HG02981 (cell line): ENCODE measurements at regions not wholly inside any gene's neighbourhood (a gene's known extent, or its start where the extent isn't known, plus 50 kb on each side); places are given as distances from the start of the nearest gene placed in this dataset.
A peak's percentile ranks its signal among the peaks of the same experiment; 100 is the strongest.

Source experiments
- ATAC-seq: cut with Tn5 transposase; IDR thresholded peaks from one replicate; pipeline ENCODE4 v1.9.1; 2021; ENCODE audit warnings: mild to moderate bottlenecking, moderate library complexity; ENCODE audit not compliant: unreplicated experiment

DNA sequence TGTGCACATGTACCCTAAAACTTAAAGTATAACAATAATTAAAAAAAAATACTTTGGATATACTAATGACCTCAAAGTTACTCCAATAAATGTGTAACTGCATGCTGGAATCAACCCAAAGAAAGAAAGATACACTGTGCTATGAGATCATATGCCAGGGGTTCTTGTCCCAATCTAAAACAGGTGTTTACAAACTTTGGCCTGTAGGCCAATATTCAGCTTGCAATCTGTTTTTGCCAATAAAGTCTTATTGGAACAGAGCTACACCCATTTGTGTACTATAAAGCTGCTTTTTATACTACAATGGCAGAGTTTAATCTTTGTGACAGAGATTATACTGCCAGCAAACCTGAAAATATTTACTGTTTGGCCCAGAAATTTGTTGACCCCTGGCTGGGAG lies 138.8 kb upstream of the AFF2 start:
- no peak for ATAC-seq

DNA sequence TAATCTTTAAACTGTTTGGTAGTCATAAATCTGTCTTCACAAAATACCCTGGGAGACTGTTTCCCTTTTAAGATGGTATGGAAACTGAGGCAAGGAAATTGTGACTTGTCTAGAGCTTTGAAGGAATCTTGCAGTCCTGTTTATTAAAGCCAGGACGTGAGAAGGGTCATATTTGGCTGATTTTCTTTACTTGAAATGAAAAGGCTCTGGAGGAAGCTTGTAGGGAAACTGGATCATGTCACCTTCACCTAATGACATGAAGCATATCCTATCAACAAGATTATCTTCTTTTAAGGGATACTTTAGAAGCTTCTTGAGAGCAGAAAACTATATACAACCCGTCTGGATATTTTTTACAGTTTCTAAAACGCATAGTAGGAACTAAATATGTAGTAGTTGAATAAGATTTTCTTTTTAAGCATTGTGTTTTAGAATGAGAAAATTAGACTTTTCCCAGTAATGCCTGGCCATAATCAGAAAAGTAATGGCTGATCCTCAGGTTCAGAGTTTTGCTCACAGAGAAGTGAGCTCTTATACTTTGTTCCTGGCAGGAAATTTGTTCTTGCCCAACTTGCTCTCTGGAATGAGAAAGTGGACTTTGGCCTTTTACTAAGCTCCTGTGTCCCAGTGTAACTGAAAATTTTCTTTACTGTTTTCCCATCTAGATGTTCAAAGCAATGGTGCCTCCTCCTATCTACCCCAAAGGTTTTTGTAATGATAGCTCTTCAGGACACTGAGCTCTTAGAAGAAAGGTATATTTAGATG lies 136.8 kb upstream of the AFF2 start:
- ATAC-seq = no peak

DNA sequence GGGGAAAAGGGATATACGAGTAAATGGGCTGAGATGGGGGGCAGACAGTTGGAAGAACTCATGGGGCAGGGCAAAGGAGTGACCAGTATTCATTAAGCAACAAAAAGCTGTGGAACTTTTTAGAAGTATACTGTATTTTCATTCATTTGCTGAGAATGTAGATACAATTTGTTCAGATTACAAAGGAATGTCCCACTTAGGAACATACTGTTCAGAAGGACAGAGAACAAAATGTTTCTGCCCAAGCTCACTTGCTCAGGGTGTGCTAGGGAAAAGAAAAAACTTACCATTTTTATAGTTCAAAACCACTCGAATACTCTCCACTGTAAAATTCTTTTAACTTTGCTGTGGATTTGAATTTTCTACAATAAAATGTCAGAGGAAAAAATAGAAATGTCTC lies 135.2 kb upstream of the AFF2 start:
- ATAC-seq = no peak

DNA sequence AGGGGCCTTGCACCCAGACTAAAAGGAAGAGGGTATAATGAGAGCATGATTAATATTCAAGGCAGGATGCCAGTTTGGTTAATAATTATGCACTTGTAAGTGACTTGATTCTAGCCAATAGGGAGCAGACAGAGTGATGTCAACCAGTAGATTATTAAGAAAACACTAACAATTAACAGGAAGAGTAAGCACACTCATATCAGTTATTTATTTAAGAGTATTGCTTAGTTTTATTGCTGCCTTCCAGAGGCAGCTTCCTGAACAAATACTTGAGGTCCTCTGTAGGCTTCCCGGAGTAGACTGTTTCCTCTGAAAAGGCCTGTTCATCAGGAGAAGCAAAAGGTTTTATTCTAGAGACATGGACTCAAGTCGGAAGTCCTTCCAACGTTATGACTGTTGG lies 129.1 kb upstream of the AFF2 start:
- ATAC-seq = no peak

DNA sequence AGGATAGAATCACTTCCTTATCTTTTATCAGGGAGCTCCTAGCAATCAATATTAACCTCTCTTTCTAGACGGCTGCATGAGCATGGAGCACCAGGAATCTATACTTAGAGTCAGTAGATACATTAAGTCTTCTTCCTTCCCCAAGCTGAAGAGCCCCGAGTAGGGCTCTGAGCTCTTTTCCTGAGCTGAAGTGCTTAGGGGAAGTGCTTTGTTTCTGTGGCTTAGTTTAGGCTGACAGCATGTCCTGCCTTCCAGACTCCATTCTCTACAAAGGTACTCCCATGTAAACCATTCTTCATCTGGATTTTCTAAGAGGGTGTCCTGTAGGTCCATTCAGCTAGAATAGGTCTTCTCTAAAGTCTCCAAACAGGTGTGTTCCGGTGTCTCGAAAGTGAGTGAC lies 127.5 kb upstream of the AFF2 start:
- ATAC-seq = no peak

DNA sequence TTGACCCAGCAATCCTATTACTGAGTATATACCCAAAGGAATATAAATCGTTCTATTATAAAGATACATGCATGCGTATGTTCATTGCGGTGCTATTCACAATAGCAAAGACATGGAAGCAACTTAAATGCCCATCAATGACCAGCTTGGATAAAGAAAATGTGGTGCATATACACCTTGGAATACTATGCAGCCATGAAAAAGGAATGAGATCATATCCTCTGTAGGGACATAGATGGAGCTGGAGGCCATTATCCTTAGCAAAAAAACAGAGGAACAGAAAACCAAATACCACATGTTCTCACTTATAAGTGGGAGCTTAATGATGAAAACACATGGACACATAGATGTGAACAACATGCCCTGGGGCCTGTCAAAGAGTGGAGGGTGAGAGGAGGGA lies 124.1 kb upstream of the AFF2 start:
- ATAC-seq = no peak

DNA sequence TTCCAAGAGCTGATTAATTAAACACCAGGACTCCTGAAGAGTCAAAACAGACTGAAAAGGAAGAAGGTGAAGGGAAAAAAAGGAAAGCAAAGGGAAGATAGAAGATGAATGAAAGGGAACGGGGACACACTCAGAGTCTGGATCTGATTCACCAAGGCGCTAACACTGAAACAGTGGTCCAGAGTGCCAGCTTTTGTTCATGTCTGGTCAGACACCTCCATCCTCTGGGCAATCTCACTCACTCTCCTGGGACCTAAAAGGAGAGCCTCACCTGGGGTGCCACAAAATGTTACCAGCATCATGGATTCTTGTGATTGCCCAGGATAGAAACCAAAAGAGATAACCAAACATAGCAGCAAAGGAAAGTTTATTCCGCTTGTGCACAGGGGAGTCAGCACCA lies 120.3 kb upstream of the AFF2 start:
- ATAC-seq = no peak

DNA sequence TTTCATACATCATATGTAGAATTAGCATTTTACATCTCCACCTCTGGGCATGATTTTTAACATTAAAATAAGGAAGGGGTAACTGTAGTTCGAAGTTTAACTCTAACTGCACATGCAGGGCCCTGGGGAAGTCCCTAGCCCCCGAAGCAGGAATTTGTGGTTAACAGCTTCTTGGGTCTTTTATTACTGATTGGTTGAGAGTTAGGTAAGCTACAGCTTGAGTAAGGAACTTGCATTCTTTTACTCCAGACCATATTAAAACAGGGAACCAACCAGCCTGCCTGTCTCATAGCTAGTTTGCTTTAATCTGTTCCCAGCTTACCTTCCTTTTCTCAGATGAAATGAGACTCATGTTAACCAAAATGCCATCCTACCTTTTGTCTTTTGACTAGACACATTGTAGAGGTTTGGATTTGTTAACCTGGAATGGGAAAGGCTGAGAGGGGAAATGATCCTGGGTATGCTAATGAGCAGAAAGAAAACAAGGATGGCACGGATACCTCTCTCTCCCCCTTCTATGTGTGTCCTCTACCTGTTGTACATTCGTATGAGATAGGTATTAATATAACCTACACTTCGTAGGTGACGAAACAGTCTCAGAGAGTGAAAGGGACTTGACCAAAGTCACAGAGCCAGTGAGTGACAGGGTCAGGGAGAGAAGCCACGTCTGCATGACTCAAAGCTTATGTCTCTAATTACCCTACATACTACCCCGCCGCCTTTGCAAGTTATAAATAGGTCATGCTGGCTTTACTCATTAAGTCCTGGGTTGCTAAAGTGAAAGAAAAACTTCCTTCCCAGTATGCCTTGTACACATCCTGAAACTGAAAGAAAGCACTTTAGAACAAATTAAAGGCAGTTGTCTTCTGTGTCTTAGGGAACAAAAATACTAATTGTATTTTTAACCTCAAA lies 119.5 kb upstream of the AFF2 start:
- ATAC-seq = peak; percentile 97

DNA sequence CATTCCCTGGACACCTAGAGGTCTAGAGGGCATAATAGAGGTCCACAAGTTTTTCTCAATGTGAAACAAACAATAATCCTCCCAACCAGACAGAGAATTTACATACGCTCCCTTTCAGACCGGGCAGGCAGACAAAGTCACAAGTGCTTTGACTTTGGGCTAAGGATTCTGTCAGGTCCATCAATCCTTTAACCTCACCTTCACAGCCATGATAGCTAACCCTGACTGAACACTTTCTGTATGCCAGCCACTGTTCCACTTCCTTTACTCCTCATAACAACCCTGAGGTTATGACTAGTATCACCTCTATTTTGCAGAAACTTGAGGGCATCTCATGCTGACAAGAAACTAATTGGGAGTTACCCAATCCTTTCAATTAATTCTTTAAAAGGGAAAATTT lies 118.8 kb upstream of the AFF2 start:
- peak; percentile 28 for ATAC-seq

DNA sequence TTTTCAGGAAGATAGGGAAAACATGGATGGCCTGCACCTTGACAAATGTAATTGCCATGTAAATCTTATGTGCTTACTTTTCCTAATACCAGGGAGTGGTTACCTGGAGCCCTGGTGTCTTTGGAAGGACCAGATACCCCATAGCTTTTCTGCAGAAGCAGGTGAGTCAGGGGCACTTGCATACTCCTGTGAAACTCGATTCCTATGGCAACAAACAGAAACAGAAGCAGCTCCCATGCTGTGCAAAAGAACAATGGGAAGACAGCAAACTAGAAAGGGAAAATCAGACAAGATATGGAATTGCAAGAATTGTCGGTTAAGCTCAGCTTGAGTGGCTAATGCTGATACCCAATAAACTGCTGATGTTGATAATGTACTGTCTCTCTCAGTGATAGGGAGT lies 117.4 kb upstream of the AFF2 start:
- no peak for ATAC-seq

DNA sequence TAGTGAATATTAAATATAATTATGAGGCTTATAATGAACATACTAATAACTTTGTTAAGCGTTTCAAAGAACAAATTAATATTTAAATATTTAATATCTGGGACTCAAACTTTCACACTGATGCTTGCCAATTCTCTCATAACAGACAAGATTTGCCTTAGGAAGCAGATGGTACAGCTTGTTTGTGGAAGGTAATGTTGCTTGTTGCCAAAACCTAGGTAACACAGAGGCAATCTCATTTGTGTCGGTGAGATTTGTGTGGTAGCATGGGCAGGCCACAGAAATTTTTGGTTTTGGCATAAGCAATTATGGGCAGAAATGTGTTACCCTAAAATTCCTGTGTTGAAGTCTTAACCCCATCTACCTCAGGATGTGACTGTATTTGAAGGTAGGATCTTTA lies 114.9 kb upstream of the AFF2 start:
- no peak for ATAC-seq

DNA sequence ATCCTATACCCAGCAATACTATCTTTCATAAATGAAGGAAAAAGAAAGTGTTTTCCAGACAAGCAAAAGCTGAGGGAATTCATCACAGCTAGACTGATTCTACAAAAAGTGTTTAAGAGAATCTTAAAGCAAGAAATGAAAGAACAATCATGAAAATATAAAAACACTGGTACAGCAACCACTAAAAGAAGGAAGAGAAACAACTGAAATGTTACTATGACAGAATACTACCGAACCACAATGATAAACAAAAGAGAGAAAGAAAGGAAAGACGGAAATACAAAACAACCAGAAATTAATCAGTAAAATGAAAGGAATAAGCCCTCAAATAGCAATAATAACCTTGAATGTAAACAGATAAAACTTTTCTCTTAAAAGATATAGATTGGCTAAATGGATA lies 110.8 kb upstream of the AFF2 start:
- ATAC-seq = no peak

DNA sequence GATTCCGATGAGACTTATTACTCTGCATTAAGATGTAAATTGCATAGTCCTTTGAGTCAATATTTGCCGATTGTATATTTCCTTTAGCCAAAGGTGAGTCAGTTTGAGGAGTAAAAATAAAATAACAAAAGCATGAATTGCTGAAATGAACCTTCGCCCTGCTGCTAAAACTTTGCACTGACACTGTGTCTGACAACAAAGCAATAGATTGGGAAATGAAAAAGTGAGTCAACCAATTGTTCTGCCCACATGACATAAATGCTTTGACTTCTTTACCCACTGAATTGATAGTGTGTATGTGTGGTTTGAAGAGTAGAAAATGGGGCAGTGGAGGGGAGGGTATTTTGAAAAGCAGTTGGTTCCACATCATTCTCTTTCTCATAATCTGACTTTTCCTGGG lies 88.4 kb upstream of the AFF2 start:
- no peak for ATAC-seq

DNA sequence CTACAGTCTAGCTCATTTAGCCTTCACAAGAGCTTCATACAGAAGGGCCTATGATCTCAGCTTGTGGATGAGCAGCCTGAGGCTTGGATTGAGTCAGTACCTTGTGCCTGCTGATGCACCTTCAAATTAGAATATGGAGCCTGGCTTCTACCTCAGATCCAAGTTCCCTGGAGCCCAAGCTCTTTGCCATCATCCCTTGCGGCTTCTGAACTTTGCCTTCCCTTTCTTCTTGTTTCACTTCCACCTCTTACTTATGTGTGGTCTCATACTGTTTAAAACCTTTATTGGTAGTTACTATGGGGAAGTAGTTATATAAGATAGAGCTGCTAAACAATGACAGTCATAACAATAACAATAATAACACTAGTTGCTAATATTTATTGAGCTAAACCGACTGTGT lies 84.3 kb upstream of the AFF2 start:
- ATAC-seq = peak; percentile 73

DNA sequence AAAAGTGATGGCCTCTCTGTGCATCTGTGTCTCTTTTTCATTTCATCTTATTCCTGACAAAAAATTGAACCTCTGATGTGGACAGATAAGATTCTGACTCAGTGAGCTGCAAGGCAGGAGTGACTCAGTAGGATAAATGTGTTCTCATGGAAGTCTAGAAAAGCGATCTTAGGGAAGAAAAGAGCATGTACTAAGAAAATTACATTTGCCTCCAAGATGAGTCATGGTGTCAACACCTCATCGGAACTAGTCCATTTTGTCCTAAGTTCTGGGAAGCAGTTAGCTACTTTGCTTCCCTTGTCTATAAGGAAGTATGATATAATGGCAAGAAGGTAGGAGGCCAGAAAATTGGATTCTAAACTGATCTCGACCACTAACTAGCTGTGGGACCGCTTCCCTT lies 83.5 kb upstream of the AFF2 start:
- no peak for ATAC-seq

DNA sequence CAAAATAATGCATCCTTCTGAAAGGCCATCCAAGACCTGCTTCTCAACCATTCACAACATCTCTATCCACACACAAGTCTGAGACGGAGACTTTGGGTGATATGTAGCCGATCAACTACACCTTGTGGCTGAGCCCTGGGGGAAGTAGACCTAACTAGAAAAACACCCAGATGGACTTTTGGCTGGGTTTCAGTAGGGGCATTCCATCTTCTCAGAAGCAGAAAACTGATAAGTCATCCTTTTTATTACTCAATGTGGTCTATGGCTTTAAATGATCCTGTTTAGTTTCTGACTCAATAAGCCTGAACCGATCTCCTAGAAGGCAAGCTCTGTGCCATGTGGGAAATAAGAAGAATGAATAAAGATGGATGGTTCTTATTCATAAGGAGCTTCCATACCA lies 82.5 kb upstream of the AFF2 start:
- peak; percentile 50 for ATAC-seq

DNA sequence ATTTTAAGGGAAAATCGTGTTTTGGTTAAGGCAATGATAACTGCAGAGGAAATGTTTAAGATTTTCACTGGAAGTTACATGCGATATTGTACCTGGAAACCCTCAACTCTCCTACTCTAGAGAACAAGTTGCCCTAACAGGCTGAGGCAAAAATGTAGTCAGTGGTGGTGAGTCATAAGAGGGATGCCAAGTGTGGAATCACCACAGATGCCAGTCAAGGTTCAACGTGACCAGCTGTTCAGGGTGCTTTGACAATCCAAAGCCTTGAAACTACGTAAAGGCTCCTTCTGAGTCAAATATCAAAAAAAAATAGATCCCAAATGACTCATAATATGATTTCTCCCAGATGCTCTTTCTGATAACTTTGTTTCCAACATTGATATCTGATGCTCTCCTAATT lies 77.9 kb upstream of the AFF2 start:
- ATAC-seq = no peak

DNA sequence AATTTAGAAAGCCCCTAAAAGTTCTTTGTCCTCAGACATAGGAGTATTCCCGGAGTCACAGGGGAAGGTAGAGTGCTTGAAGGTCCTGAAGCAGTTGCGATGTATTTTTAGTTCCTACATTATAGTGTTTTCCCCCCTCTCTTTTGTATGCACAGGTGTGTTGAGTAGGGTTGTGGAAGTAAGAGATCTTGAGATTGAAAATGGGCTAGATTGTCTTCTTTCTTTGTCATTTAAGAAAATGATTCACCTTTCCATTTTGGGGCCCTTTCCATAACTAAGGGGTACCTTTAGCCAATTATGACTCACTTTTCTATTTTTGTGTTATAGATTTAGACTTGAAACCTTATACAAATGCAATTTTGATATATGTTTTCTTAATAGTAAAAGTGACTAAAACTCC lies 75.8 kb upstream of the AFF2 start:
- no peak for ATAC-seq

DNA sequence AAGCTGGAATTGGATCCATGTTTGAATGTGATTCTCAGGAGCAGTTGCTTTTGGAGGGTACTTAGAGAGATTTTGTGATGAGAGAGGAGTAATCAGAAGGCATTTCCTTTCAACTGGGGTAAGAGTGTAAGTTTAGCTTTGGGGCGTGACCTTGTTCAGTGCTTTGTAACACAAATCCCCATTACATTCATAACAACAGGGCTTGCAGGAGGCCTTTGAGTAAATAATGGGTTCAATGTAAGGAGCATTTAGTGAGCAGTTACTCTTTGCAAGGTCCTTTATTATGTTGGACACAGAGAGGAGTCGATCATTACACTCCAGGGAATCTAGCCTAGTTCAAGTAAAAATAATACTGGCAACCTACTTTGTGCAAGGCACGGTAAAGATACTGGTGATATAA lies 74.0 kb upstream of the AFF2 start:
- ATAC-seq = no peak

DNA sequence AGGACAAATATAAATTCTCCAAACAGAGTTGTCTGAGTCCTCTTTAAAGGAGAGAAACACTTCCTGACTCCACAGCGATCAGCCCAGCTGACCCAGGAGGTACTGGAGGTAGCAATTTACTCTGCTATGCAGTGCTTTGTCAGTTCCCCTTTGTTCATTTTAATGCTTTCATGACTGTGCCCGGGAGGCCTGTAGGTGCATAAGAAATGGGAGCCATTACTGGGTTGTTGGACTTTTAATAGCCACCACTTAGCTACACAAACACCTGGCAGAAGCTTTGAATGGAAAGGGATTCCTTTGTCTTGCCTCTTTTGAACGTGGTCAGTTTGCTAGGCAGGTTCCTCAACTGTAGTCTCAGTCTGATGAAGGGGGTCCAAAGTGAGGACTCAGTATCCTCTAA lies 59.0 kb upstream of the AFF2 start:
- no peak for ATAC-seq

DNA sequence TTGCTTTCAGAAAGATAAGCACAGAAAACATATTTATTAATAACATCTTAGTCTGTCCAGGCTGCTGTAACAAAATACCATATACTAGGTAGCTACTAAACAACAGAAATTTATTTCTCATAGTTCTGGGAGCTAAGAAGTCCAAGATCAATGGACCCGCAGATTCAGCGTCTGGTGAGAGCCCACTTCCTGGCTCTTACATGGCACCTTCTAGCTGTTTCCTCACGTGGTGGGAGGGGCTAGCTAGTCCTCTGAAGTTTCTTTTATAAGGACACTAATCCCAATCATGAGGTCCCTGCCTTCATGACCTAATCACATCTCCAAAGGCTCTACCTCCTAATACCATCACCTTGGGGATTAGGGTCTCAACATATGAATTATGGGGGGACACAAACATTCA lies 57.2 kb upstream of the AFF2 start:
- ATAC-seq = no peak

DNA sequence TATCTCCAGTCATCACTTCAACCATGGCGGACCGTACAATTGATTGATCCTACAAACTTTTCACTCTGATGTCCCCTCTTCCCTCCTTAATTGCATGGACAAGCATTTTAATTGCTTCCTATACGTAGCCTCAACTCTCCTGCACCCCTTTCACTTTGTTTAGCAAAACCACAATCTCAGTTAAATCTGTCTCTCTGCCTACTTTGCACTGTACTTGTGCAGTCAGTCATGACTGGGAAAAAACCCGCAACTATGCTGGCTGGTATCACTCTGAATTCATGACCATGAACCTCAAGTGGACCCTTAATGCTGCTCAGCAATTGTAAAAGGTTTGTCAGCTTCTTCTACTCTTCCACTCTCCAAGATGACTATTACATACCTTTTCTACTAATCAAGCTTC lies 51.7 kb upstream of the AFF2 start:
- ATAC-seq = no peak
